ENCODE measurements at regions not wholly inside any gene's neighbourhood (a gene's known extent, or its start where the extent isn't known, plus 50 kb on each side); places are given as distances from the start of the nearest gene placed in this dataset.

DNA sequence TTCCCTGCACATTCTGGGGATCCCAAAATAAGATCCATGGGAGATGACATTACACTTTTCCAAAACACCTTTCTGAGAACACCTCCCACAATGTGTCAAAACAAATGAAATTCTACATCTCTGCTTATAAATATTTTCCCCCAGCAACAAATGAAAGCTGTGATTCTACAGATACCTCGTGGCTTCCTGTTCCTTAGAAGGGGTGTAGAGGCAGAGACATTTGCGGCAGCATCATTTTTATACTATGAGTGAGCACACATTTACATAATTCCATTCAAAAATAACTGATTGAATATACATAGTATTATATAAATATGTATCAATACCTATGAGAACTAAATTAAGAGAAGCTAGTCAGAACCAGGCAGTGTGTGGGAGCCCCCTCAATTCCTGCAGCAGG is 213.9 kb upstream of the JARID2 start:
- H3K9me2 ChIP-seq (ENCODE audit: insufficient read depth, low read length), result no peaks in the 10 kb centered on the region
- DNase-seq (ENCODE audit: low spot score), result no peak
- no peak overlapping the region for H3K4me3 ChIP-seq (ENCODE audit: low read depth, low read length, poor library complexity, severe bottlenecking)
- no peak overlapping the region for H3K4me2 ChIP-seq (ENCODE audit: low read length)
- no peaks in the 10 kb centered on the region for H3K9me3 ChIP-seq (ENCODE audit: low read length)
- H3K79me2 ChIP-seq (ENCODE audit: insufficient read depth, low read depth, low read length), result no peaks in the 10 kb centered on the region
- CTCF ChIA-PET (ENCODE audit: unreplicated experiment), result no interaction called here
- POLR2A ChIA-PET, result no interaction called here
- TF ChIP-seq EZH2phosphoT487 (IDR thresholded peaks at IDR 0.05; ENCODE audit: borderline replicate concordance, low read depth, low read length), result no peak
- TF ChIP-seq, protein P1, sequence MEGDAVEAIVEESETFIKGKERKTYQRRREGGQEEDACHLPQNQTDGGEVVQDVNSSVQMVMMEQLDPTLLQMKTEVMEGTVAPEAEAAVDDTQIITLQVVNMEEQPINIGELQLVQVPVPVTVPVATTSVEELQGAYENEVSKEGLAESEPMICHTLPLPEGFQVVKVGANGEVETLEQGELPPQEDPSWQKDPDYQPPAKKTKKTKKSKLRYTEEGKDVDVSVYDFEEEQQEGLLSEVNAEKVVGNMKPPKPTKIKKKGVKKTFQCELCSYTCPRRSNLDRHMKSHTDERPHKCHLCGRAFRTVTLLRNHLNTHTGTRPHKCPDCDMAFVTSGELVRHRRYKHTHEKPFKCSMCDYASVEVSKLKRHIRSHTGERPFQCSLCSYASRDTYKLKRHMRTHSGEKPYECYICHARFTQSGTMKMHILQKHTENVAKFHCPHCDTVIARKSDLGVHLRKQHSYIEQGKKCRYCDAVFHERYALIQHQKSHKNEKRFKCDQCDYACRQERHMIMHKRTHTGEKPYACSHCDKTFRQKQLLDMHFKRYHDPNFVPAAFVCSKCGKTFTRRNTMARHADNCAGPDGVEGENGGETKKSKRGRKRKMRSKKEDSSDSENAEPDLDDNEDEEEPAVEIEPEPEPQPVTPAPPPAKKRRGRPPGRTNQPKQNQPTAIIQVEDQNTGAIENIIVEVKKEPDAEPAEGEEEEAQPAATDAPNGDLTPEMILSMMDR (conservative IDR thresholded peaks at IDR 0.05; ENCODE audit: low read length), result no peak
- H3K27ac ChIP-seq (ENCODE audit: low read depth, low read length, poor library complexity, severe bottlenecking), result no peak overlapping the region
- H2AFZ ChIP-seq (ENCODE audit: low read length), result no peak overlapping the region
- no peaks in the 10 kb centered on the region for H4K20me1 ChIP-seq (ENCODE audit: insufficient read depth, low read length)
- H3K4me1 ChIP-seq (ENCODE audit: insufficient read depth, low read length, poor library complexity, severe bottlenecking), result no peaks in the 10 kb centered on the region
- BruUV-seq (replicated peaks), result no TSS peak
- intact Hi-C loops (cut with micrococcal nuclease; ENCODE audit: unreplicated experiment), result no loop called here
- no peaks in the 10 kb centered on the region for H3K36me3 ChIP-seq (ENCODE audit: insufficient read depth, low read length)

DNA sequence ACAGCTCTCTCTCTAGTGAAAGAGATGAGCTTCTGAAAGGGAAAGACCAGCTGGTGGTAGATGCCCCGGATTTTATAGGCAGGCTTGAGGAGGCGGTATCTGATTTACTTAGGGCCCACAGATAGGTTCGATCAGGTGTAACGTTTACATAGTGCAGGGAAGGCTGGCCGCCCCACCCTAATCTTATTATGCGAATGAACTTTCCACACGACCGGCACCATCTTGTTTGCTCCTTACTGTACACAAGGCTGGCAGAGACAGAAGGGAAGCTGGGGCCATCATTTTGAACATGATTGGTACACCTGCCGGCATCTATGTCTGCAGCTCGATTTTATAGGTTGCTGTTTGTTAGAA is 212.0 kb upstream of the JARID2 start:
- no peaks in the 10 kb centered on the region for H4K20me1 ChIP-seq (ENCODE audit: insufficient read depth, low read length)
- H3K4me3 ChIP-seq (ENCODE audit: low read depth, low read length, poor library complexity, severe bottlenecking), result no peak overlapping the region
- intact Hi-C loops (cut with micrococcal nuclease; ENCODE audit: unreplicated experiment), result no loop called here
- no peak for TF ChIP-seq EZH2phosphoT487 (IDR thresholded peaks at IDR 0.05; ENCODE audit: borderline replicate concordance, low read depth, low read length)
- TF ChIP-seq, protein P1 (conservative IDR thresholded peaks at IDR 0.05; ENCODE audit: low read length), result no peak
- H3K27ac ChIP-seq (ENCODE audit: low read depth, low read length, poor library complexity, severe bottlenecking), result no peak overlapping the region
- no peaks in the 10 kb centered on the region for H3K9me2 ChIP-seq (ENCODE audit: insufficient read depth, low read length)
- no peaks in the 10 kb centered on the region for H3K9me3 ChIP-seq (ENCODE audit: low read length)
- no peak overlapping the region for H2AFZ ChIP-seq (ENCODE audit: low read length)
- BruUV-seq (replicated peaks), result no TSS peak
- ChIA-PET POLR2A (interaction anchor here (0.8 kb wide), 1 partner anchor 38 kb away, joined by 3 read pairs; no protein-coding TSS in a partner anchor), CTCF (ENCODE audit: unreplicated experiment) (no interaction called here)
- no peaks in the 10 kb centered on the region for H3K36me3 ChIP-seq (ENCODE audit: insufficient read depth, low read length)
- no peak for DNase-seq (ENCODE audit: low spot score)
- no peak overlapping the region for H3K4me2 ChIP-seq (ENCODE audit: low read length)
- no peaks in the 10 kb centered on the region for H3K4me1 ChIP-seq (ENCODE audit: insufficient read depth, low read length, poor library complexity, severe bottlenecking)
- H3K79me2 ChIP-seq (ENCODE audit: insufficient read depth, low read depth, low read length), result no peaks in the 10 kb centered on the region

DNA sequence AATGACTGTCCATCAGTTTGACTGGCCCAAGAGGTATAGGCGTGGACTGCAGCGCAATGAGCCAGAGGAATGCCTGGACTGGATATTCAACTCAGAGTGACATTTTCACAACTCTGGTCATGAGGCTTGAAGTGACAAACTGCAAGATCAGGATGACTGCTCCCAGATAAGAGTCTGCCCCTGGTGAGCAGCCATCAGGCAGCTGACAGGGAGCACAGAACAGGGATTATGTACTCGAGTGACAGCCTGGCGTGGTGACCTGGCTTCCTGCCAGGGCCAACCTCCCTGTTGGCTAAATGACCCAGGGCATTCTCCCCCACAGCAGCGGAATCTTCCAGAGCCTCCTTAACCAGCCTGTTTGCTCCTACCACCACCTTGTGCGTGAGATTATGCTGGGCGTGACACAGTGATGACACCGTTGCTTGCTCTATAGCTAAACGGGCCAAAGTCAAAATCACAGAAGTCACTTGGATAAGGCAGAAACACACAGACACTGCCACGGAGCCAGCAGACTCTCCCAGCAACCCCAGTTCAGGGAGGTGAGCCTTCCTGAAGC is 209.1 kb upstream of the JARID2 start:
- intact Hi-C loops (cut with micrococcal nuclease; ENCODE audit: unreplicated experiment), result no loop called here
- POLR2A ChIA-PET, result interaction anchor here (0.6 kb wide), 1 partner anchor 653 kb away, joined by 4 read pairs; no protein-coding TSS in a partner anchor
- Histone ChIP-seq H3K9me3 (ENCODE audit: low read length) (no peaks in the 10 kb centered on the region), H3K36me3 (ENCODE audit: insufficient read depth, low read length) (no peaks in the 10 kb centered on the region), H3K4me2 (ENCODE audit: low read length) (no peak overlapping the region), H3K4me3 (ENCODE audit: low read depth, low read length, poor library complexity, severe bottlenecking) (no peak overlapping the region), H3K79me2 (ENCODE audit: insufficient read depth, low read depth, low read length) (no peaks in the 10 kb centered on the region), H3K9me2 (ENCODE audit: insufficient read depth, low read length) (no peaks in the 10 kb centered on the region), H3K4me1 (ENCODE audit: insufficient read depth, low read length, poor library complexity, severe bottlenecking) (no peaks in the 10 kb centered on the region), H4K20me1 (ENCODE audit: insufficient read depth, low read length) (no peaks in the 10 kb centered on the region), H3K27ac (ENCODE audit: low read depth, low read length, poor library complexity, severe bottlenecking) (no peak overlapping the region), H2AFZ (ENCODE audit: low read length) (no peak overlapping the region)
- no peak for DNase-seq (ENCODE audit: low spot score)
- TF ChIP-seq, protein P1 (conservative IDR thresholded peaks at IDR 0.05; ENCODE audit: low read length), result no peak
- TF ChIP-seq EZH2phosphoT487 (IDR thresholded peaks at IDR 0.05; ENCODE audit: borderline replicate concordance, low read depth, low read length), result no peak
- CTCF ChIA-PET (ENCODE audit: unreplicated experiment), result no interaction called here
- no TSS peak for BruUV-seq (replicated peaks)
